Esophagus muscularis mucosa (tissue), 4 donors: ENCODE measurements at regions not wholly inside any gene's neighbourhood (a gene's known extent, or its start where the extent isn't known, plus 50 kb on each side); places are given as distances from the start of the nearest gene placed in this dataset.

ENCODE experiments used
- DNase-seq: peaks from one replicate; pipeline ENCODE4 v3.0.0-alpha.2; 2017; ENCODE audit errors: extremely low spot score
- H3K27ac ChIP-seq, 4 donors: fragments of 200-600 bp; sonication (generic); replicated peaks in 1 of 4; 1 replicate in 3 of 4; 2 replicates in 1 of 4; pipeline ENCODE4 v1.5.1; 2016 to 2019; ENCODE audit warnings: mild to moderate bottlenecking in 1 of 4
- H3K27me3 ChIP-seq, 4 donors: fragments of 200-600 bp; sonication (generic); one replicate each; pipeline versions ENCODE4 v1.5.1 to v1.6.0; 2016 to 2019
- H3K36me3 ChIP-seq, 4 donors: fragments of 200-600 bp; sonication (generic); one replicate each; pipeline ENCODE4 v1.5.1; 2016 to 2019
- H3K4me1 ChIP-seq, 4 donors: fragments of 200-600 bp; sonication (generic); one replicate each; pipeline ENCODE4 v1.5.1; 2016 to 2019
- H3K4me3 ChIP-seq, 4 donors: fragments of 200-600 bp; sonication (generic); 1 replicate in 2 of 4; 2 replicates in 2 of 4; pipeline ENCODE4 v1.5.1; 2016 to 2019; ENCODE audit warnings: mild to moderate bottlenecking in 4 of 4, moderate library complexity in 1 of 4
- H3K9me3 ChIP-seq, 4 donors: fragments of 200-600 bp; sonication (generic); 1 replicate in 3 of 4; 2 replicates in 1 of 4; pipeline ENCODE4 v1.5.1; 2016 to 2019
- EP300 ChIP-seq: sonication (generic); formaldehyde crosslinking; IDR thresholded peaks from one replicate; pipeline ENCODE4 v1.6.1; 2017; ENCODE audit warnings: antibody characterized with exemption
- POLR2A ChIP-seq: fragments of 450-650 bp; IDR thresholded peaks from one replicate; pipeline ENCODE4 v1.6.1; 2017; ENCODE audit warnings: antibody characterized with exemption, moderate library complexity, mild to moderate bottlenecking, low read depth
- POLR2AphosphoS5 ChIP-seq, 2 donors: sonication (generic); formaldehyde crosslinking; IDR thresholded peaks; one replicate each; pipeline ENCODE4 v1.6.1; 2017; ENCODE audit warnings: antibody characterized with exemption in 2 of 2
- WGBS: methylation state at CpG from one replicate; pipeline ENCODE4 v1.1.5; 2018; 5-methylcytosine and 5-hydroxymethylcytosine counted together
- intact Hi-C: fragments of 100-400 bp; cut with DNase I; formaldehyde crosslinking; loops from one replicate; pipeline ENCODE4 v1.15.1; 2023
- TF ChIP-seq, protein P1 (sequence below), 3 experiments: fragments of 200-600 bp in 2 of 3; fragments of 450-650 bp in 1 of 3; sonication (generic) in 2 of 3; IDR thresholded peaks; one replicate each; pipeline ENCODE4 v1.5.1; 2017 to 2019; ENCODE audit warnings: antibody characterized with exemption in 3 of 3, mild to moderate bottlenecking in 2 of 3, moderate library complexity in 1 of 3

DNA sequence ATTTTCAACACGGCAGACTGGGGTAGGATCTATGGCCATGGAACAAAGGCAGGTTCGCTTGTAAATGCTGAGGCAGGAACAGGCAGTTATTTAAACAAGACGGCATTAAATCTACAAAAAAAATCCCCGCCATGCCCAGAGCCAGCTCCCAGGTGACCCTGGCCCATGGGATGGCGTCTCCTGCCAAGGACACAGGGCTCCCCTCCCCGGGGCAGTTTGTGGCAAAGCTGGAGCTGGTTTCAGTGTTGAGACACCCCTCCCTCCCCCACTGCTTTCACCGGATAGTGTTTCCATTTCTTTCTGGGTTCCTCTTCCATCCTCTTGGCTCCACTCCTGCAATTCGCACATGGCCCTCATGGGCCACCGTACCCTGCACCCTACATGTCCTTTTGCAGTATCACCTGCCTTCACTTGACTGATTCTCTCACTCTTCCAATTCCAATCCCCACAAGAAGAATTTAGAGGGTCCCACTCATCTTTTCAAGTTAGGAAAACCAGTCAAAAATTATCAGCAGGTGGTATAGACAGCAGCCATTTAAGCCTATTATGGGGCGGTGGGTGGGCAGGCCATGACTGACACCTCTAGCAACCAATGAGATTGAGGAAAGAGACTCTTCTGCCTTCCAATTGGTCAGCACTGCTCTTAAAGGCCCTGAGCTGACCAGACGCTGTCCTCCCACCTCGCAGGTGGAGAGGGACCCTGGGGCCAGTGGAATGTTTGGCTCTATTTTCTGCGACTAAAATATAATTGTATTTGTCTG lies 52.0 kb downstream of the OLIG1 start:
- intact Hi-C loops: no loop called here
- TF ChIP-seq POLR2A (no peak), EP300 (no peak), POLR2AphosphoS5 (IDR thresholded peaks at IDR 0.05) (no peak)
- TF ChIP-seq, protein P1, sequence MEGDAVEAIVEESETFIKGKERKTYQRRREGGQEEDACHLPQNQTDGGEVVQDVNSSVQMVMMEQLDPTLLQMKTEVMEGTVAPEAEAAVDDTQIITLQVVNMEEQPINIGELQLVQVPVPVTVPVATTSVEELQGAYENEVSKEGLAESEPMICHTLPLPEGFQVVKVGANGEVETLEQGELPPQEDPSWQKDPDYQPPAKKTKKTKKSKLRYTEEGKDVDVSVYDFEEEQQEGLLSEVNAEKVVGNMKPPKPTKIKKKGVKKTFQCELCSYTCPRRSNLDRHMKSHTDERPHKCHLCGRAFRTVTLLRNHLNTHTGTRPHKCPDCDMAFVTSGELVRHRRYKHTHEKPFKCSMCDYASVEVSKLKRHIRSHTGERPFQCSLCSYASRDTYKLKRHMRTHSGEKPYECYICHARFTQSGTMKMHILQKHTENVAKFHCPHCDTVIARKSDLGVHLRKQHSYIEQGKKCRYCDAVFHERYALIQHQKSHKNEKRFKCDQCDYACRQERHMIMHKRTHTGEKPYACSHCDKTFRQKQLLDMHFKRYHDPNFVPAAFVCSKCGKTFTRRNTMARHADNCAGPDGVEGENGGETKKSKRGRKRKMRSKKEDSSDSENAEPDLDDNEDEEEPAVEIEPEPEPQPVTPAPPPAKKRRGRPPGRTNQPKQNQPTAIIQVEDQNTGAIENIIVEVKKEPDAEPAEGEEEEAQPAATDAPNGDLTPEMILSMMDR (IDR thresholded peaks at IDR 0.05): no peak
- Histone ChIP-seq H3K4me1 (peaks cover 0 to under 1% (median under 1%) of the 10 kb centered on the region in 4 donors), H3K36me3 (no peaks in the 10 kb centered on the region), H3K27ac (no peak overlapping the region), H3K27me3 (peaks cover 4 to 75% (median 4%) of the 10 kb centered on the region in 4 donors), H3K9me3 (no peaks in the 10 kb centered on the region), H3K4me3 (no peak overlapping the region)
- 84% methylated on average over 13 of the region's 13 CpGs for WGBS
- no peak for DNase-seq

DNA sequence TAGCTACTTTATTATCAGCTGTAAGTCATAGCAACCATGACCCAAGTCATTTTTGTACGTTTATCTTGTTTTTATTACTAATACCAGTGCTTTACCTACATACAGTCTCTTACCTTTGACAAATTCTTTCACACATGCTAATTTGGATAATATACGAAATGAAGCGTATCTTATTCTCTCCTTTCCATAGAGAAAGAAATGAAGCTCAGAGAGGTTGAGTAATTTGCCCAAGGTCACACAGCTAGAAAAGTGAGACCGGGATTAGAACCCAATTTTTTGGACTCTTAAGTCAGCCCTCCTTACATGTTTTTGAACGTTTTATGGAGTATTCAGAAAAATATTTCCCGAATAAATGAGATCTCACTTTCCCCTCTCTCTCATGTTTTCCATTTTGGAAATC lies 52.6 kb downstream of the OLIG1 start:
- H3K27me3 ChIP-seq: peaks cover 4 to 71% (median 4%) of the 10 kb centered on the region in 4 donors
- H3K4me1 ChIP-seq: peaks cover 0 to 7% (median 5%) of the 10 kb centered on the region in 4 donors
- H3K27ac ChIP-seq: no peak overlapping the region
- TF ChIP-seq POLR2A (no peak), POLR2AphosphoS5 (IDR thresholded peaks at IDR 0.05) (no peak), EP300 (no peak)
- TF ChIP-seq, protein P1 (IDR thresholded peaks at IDR 0.05): no peak
- H3K4me3 ChIP-seq: no peak overlapping the region
- H3K9me3 ChIP-seq: no peaks in the 10 kb centered on the region
- H3K36me3 ChIP-seq: no peaks in the 10 kb centered on the region
- intact Hi-C loops: no loop called here
- no peak for DNase-seq
- 88% methylated on average over 6 of the region's 6 CpGs for WGBS

DNA sequence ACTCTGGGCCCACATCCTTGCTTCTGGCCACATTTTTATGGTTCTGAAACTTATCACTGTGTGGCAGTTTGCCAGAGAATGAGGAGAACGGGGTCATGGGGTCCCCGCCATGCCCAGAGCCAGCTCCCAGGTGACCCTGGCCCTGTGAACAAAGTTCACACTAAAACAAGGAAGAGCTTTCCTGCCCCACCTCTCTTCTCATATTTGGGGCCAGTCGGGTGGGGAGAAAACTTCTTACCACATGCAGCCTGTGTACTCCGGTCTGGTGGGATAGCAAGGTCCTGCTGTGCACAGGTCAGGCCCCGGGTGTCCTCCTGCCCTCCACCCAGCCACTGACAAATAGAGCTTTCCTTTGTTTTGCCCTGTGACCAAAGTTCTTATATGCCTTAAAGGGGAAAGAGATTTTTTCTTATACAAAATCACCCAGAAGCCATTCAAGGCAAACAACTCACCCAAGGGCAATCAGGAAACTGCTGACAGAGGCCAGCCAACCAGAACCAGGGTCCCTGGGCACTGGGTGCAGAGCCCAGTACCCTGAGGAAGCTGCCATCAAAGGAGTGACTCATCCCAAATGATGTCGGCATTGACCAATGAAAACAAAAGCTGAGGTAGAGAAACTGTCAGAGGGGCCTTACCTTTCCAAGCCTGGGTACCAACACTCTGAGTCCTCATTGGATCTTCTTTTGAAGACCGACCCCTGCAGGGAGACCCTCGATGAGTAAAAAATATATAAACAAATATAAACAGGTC lies 53.6 kb downstream of the OLIG1 start:
- peaks cover 0 to 10% (median 6%) of the 10 kb centered on the region in 4 donors for H3K4me1 ChIP-seq
- no peaks in the 10 kb centered on the region for H3K9me3 ChIP-seq
- no peak overlapping the region for H3K4me3 ChIP-seq
- H3K27ac ChIP-seq: no peak overlapping the region
- intact Hi-C loops: no loop called here
- H3K27me3 ChIP-seq: peaks cover 0 to 75% (median 4%) of the 10 kb centered on the region in 4 donors
- no peaks in the 10 kb centered on the region for H3K36me3 ChIP-seq
- TF ChIP-seq, protein P1 (IDR thresholded peaks at IDR 0.05): no peak
- no peak for TF ChIP-seq POLR2A
- TF ChIP-seq POLR2AphosphoS5 (IDR thresholded peaks at IDR 0.05): no peak
- TF ChIP-seq EP300: no peak
- no peak for DNase-seq
- 66% methylated on average over 8 of the region's 8 CpGs for WGBS

DNA sequence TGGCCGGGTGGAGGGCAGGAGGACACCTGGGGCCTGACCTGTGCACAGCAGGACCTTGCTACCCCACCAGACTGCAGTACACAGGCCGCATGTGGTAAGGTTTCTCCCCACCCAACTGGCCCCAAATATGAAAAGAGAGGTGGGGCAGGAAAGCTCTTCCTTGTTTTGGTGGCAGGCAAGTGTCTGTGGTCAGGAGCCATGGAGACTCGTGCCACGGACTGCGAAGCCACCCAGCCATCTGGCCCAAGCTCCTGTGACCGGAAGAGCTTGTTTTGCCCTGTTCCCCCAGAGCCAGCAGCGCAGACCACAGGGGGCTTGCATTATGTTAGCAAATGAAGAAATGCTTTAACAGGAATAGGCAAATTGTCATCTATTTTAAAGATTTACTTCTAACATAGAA lies 54.9 kb downstream of the OLIG1 start:
- intact Hi-C loops: no loop called here
- WGBS: 68% methylated on average over 5 of the region's 7 CpGs
- Histone ChIP-seq H3K27ac (no peak overlapping the region), H3K9me3 (no peaks in the 10 kb centered on the region), H3K4me1 (peaks cover 0 to 10% (median 6%) of the 10 kb centered on the region in 4 donors), H3K36me3 (no peaks in the 10 kb centered on the region), H3K27me3 (peaks cover 0 to 70% (median 4%) of the 10 kb centered on the region in 4 donors), H3K4me3 (no peak overlapping the region)
- no peak for DNase-seq
- TF ChIP-seq EP300: no peak
- TF ChIP-seq POLR2A: no peak
- TF ChIP-seq POLR2AphosphoS5 (IDR thresholded peaks at IDR 0.05): no peak
- TF ChIP-seq, protein P1 (IDR thresholded peaks at IDR 0.05): no peak
